Activated CD4-positive, alpha-beta memory T cell treated with anti-CD3 and anti-CD28 coated beads, Interleukin-2, amount 10 ng/mL, durations not matched to agents 7 days and 5 days (primary cell): ENCODE measurements at regions not wholly inside any gene's neighbourhood (a gene's known extent, or its start where the extent isn't known, plus 50 kb on each side); places are given as distances from the start of the nearest gene placed in this dataset.

Source experiments
- CTCF ChIA-PET: fragments of 350-600 bp; sonication (Branson Sonifier 250); formaldehyde crosslinking; loops from one replicate; lab custom pipeline; 2021; ENCODE audit warnings: antibody characterized with exemption, inconsistent platforms; lab: Charles Lee
- POLR2A ChIA-PET: fragments of 350-600 bp; sonication (Branson Sonifier 250); formaldehyde crosslinking; loops from one replicate; lab custom pipeline; 2021; ENCODE audit warnings: antibody characterized with exemption; lab: Charles Lee
- DNase-seq: peaks from one replicate; pipeline ENCODE4 v3.0.0-alpha.2; 2020
- H3K27ac Mint-ChIP-seq: one replicate; pipeline ENCODE4 v1.8.0; 2021; ENCODE audit warnings: mild to moderate bottlenecking, mixed read lengths
- H3K27me3 Mint-ChIP-seq: one replicate; pipeline ENCODE4 v1.8.0; 2021; ENCODE audit warnings: mixed read lengths
- H3K36me3 Mint-ChIP-seq: one replicate; pipeline ENCODE4 v1.8.0; 2021; ENCODE audit warnings: low read depth, mixed read lengths
- H3K4me1 Mint-ChIP-seq: one replicate; pipeline ENCODE4 v1.8.0; 2021; ENCODE audit warnings: mixed read lengths
- H3K4me3 Mint-ChIP-seq: one replicate; pipeline ENCODE4 v1.8.0; 2021; ENCODE audit warnings: mild to moderate bottlenecking, mixed read lengths
- H3K9me3 Mint-ChIP-seq: one replicate; pipeline ENCODE4 v1.8.0; 2021; ENCODE audit warnings: mixed read lengths

DNA sequence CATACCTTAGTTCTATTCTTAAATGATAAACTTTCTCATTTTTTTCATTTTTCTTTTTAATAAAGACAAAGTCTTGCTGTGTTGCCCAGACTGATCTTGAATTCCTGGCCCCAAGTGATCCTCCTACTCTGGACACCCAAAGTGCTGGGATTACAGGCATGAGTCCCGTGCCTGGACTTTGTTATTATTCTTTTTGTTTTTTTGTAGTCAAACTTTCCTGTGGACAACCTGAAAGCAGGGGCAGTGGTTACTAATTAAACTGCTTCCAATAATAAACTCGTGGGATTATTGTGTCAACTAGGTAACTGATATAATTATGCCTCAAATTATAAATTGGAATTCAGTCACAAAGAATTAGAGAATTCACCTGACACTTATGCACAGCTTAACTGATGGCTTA, 107.8 kb upstream of the RAPGEF2 start:
- ChIA-PET CTCF (no interaction called here), POLR2A (no interaction called here)
- DNase-seq: no peak
- peaks cover 9% of the 10 kb centered on the region for H3K27me3 Mint-ChIP-seq
- no peaks in the 10 kb centered on the region for H3K9me3 Mint-ChIP-seq
- H3K4me3 Mint-ChIP-seq: no peak overlapping the region
- H3K4me1 Mint-ChIP-seq: no peaks in the 10 kb centered on the region
- H3K36me3 Mint-ChIP-seq: no peaks in the 10 kb centered on the region
- H3K27ac Mint-ChIP-seq: no peak overlapping the region

DNA sequence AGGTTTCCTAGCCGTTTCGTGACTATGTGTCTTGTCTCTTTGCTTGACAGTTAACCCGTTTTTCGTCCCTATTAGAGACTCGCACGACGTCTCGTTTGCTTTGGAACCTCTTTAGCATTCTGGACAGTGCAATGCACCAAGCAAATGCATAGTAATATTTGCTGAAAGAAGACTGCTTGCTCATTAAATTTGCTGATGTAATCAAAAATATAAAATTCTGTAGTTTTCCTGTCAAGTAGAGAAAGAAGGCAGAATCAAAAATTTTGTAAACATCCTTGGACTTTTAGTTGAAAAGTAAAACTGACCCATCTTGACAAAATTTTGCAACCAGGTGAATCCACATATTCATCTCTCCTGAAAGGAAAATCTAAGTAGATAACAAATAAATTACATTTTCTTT, 106.9 kb upstream of the RAPGEF2 start:
- Mint-ChIP-seq H3K4me3 (no peak overlapping the region), H3K9me3 (no peaks in the 10 kb centered on the region), H3K4me1 (no peaks in the 10 kb centered on the region), H3K36me3 (no peaks in the 10 kb centered on the region), H3K27ac (no peak overlapping the region), H3K27me3 (peaks cover 4% of the 10 kb centered on the region)
- DNase-seq: no peak
- ChIA-PET CTCF (no interaction called here), POLR2A (no interaction called here)

DNA sequence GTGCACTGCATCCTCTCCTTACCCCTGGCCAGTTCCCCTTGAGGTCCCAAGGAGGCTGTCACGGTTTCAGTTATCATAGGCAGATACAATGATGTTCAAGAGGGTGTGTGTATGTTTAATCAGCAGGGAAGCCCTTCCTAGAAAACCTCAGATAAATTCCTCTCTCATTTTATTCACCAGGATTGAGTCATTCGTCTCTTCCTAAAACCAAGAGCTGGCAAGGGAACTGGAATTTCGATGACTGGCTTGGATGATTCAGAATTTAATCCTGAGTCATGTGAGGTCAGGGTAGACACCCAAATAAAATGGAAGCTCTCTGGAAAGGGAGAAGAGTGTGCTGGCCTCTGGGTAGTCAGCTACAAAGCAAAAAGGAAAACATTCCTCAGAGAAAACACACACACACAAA, 106.2 kb upstream of the RAPGEF2 start:
- no peaks in the 10 kb centered on the region for H3K9me3 Mint-ChIP-seq
- no peak overlapping the region for H3K4me3 Mint-ChIP-seq
- POLR2A ChIA-PET: no interaction called here
- no peak for DNase-seq
- CTCF ChIA-PET: no interaction called here
- H3K4me1 Mint-ChIP-seq: no peaks in the 10 kb centered on the region
- peaks cover 6% of the 10 kb centered on the region for H3K27me3 Mint-ChIP-seq
- H3K27ac Mint-ChIP-seq: no peak overlapping the region
- no peaks in the 10 kb centered on the region for H3K36me3 Mint-ChIP-seq

DNA sequence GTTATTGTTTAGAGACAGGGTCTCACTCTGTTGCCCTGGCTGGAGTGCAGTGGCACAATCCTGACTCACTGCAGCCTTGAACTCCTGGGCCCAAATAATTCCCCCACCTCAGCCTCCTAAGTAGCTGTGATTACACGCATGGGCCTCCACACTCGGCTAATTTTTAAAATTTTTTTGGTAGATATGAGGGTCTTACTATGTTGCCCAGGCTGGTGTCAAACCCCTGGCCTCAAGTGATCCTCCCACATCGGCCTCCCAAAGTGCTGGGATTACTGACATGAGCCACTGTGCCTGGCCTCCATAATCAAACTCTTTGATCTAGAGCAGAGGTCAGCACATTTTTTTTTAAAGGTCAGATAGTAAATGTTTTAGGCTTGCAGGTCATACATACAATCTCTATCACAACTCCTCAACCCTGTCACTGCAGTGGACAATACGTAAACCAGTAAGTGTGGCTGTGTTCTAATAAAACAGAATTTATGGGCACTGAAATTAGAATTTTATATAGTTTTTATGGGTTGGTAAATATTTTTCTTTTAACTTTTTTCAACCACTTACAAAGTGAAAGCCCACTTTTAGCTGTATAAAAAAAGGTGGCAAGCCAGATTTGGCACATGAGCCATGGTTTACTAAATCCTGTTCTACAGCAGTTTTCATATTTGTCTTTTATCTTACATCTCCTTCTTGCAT, 105.1 kb upstream of the RAPGEF2 start:
- CTCF ChIA-PET: interaction anchor here (0.6 kb wide), 1 partner anchor 136 kb away, joined by 3 read pairs; no protein-coding TSS in a partner anchor
- Mint-ChIP-seq H3K27me3 (peaks cover 11% of the 10 kb centered on the region), H3K27ac (no peak overlapping the region), H3K9me3 (no peaks in the 10 kb centered on the region), H3K36me3 (no peaks in the 10 kb centered on the region), H3K4me3 (no peak overlapping the region), H3K4me1 (no peaks in the 10 kb centered on the region)
- POLR2A ChIA-PET: no interaction called here
- no peak for DNase-seq

DNA sequence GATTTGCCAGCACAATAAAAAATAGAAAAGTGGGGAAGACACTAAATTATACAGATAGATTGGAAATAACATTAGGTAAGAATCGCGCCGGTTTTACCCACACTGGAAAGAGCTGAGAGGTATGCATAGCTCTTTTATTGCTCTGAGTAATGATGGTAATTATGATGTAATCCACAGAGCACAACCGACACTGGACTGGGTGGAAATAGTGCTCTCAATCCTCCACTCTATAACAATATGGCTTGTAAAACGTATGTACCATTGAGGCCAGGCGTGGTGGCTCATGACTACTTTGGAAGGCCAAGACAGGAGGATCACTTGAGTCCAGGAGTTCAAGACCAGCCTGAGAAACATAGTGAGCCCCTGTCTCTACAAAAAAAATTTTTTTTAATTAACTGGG, 104.3 kb upstream of the RAPGEF2 start:
- ChIA-PET POLR2A (no interaction called here), CTCF (interaction anchor here (0.6 kb wide), 1 partner anchor 137 kb away, joined by 3 read pairs; no protein-coding TSS in a partner anchor)
- Mint-ChIP-seq H3K9me3 (no peaks in the 10 kb centered on the region), H3K27me3 (peaks cover 9% of the 10 kb centered on the region), H3K36me3 (no peaks in the 10 kb centered on the region), H3K4me3 (no peak overlapping the region), H3K27ac (no peak overlapping the region), H3K4me1 (no peaks in the 10 kb centered on the region)
- no peak for DNase-seq

DNA sequence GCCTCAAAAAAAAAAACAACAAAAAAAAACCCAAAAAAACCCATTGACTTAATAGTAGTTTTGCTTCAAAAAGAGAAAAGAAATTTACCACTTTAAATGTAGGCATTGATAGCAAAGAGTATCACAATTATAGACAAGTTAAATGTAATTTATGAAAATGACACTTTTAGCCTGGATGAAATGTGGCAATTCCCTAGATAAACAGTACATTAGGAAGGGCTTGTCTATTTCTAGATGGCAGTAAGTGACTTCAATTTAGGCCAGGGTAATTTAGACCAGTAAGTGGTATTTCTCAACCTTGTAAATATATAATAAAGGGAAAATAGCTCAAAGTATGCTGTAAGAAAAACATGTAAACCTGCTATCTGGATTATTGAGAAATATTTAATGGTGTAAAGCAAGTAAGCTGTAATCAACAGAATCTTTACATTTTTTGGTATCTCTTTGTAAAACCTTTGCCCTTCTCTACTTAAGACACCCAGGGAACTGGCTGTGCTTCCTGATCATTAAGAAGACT, 103.7 kb upstream of the RAPGEF2 start:
- H3K27ac Mint-ChIP-seq: no peak overlapping the region
- ChIA-PET CTCF (no interaction called here), POLR2A (no interaction called here)
- H3K36me3 Mint-ChIP-seq: no peaks in the 10 kb centered on the region
- no peak overlapping the region for H3K4me3 Mint-ChIP-seq
- peaks cover 9% of the 10 kb centered on the region for H3K27me3 Mint-ChIP-seq
- no peaks in the 10 kb centered on the region for H3K9me3 Mint-ChIP-seq
- DNase-seq: no peak
- H3K4me1 Mint-ChIP-seq: no peaks in the 10 kb centered on the region

DNA sequence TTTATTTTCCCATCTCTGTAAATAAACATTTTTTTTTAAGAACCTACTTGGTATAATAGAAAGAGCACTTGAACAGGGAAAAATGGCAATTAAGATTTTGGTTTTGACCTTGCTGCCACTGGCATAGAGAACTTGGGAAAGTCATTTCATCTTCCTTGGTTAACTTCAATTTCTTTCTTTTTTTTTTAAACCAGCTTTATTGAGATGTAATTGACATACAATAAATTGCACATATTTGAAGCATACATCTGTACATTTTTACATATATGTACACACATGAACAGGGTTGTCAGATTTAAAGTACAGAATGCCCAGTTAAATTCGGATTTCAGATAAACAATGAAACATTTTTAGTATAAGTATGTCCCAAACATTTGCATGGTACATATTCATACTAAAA, 103.0 kb upstream of the RAPGEF2 start:
- Mint-ChIP-seq H3K4me1 (no peaks in the 10 kb centered on the region), H3K27me3 (peaks cover 8% of the 10 kb centered on the region), H3K4me3 (no peak overlapping the region), H3K9me3 (no peaks in the 10 kb centered on the region), H3K27ac (no peak overlapping the region), H3K36me3 (no peaks in the 10 kb centered on the region)
- no peak for DNase-seq
- POLR2A ChIA-PET: no interaction called here
- CTCF ChIA-PET: no interaction called here

DNA sequence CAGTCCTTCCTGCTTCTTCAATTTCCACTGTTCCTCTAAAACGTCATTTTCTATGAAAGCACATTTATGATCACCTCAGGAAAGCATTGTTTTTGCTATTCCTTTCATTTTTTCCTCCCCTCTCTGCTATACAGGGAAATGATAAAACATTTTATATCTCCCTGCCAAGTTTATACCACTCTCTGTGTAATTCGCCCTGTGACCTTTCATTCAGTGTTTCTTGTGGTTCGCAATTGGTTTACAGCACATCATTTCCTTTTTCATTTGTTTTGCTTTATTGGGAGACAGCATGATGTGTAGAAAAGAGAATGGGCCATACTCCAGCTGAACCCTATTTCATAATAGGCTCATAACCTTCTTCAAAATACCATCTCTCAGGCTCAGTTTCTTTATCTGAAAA, 99.9 kb upstream of the RAPGEF2 start:
- Mint-ChIP-seq H3K9me3 (no peaks in the 10 kb centered on the region), H3K36me3 (no peaks in the 10 kb centered on the region), H3K27ac (no peak overlapping the region), H3K4me1 (peaks cover 2% of the 10 kb centered on the region), H3K27me3 (peaks cover 8% of the 10 kb centered on the region), H3K4me3 (no peak overlapping the region)
- ChIA-PET POLR2A (no interaction called here), CTCF (no interaction called here)
- DNase-seq: no peak

DNA sequence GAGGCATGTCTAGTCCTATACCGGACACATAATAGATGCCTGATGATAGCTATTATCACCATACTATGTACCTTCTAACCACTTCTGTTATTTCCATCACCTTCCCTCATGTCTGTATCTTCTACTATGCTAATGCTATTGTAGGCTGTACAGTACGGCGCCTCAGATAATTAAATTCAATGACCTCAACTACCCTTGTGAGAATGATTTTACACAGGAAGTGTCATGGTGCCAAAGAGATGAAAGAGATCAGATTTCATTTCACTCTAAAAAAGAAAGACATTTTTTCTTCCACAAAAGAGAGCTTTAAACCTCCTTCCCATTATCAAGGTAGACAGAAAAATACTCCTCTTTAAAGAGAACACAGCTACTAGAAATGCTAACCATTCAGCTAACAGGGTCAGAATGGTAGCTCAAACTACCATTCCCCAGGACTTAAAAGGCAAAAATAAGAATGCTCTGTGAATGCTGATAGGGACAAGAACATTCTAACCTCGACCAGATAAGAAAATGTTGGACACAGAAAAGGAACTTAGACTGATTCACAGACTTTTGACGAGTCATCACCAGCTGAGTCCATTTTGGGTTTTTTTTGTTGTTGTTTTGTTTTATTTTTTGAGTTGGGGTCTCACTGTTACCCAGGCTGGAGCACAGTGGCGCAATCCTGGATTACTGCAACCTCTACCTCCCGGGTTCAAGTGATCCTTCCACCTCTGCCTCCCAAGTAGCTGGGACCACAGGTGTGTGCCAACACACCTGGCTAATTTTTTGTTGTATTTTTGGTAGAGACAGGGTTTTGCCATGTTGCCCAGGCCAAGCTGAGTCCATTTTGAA, 99.2 kb upstream of the RAPGEF2 start:
- peaks cover 8% of the 10 kb centered on the region for H3K27me3 Mint-ChIP-seq
- POLR2A ChIA-PET: no interaction called here
- CTCF ChIA-PET: no interaction called here
- H3K9me3 Mint-ChIP-seq: no peaks in the 10 kb centered on the region
- H3K4me1 Mint-ChIP-seq: peaks cover 2% of the 10 kb centered on the region
- no peak overlapping the region for H3K27ac Mint-ChIP-seq
- no peak overlapping the region for H3K4me3 Mint-ChIP-seq
- no peaks in the 10 kb centered on the region for H3K36me3 Mint-ChIP-seq
- DNase-seq: no peak

DNA sequence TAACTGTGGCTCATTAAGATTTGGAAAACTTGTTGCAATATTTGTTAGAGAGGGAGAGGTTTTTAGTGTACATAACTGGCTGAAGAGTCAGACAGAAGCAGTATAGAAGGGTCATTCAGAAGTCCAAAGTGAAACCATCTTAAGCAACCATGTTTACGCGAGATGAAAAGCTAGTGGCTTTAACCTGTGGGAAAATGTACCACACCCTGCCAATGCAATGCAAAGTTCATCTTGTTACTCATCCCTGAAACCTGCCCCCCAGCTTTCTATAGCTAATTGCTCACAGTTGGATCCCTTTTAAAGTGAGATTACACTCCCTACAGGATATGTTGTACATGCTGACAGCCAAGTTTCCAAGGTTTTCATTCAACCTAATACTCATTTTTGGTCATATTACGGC, 96.7 kb upstream of the RAPGEF2 start:
- H3K4me1 Mint-ChIP-seq: peaks cover 2% of the 10 kb centered on the region
- ChIA-PET CTCF (no interaction called here), POLR2A (no interaction called here)
- no peaks in the 10 kb centered on the region for H3K9me3 Mint-ChIP-seq
- no peak overlapping the region for H3K4me3 Mint-ChIP-seq
- DNase-seq: no peak
- peaks cover 8% of the 10 kb centered on the region for H3K27me3 Mint-ChIP-seq
- H3K36me3 Mint-ChIP-seq: no peaks in the 10 kb centered on the region
- H3K27ac Mint-ChIP-seq: no peak overlapping the region

DNA sequence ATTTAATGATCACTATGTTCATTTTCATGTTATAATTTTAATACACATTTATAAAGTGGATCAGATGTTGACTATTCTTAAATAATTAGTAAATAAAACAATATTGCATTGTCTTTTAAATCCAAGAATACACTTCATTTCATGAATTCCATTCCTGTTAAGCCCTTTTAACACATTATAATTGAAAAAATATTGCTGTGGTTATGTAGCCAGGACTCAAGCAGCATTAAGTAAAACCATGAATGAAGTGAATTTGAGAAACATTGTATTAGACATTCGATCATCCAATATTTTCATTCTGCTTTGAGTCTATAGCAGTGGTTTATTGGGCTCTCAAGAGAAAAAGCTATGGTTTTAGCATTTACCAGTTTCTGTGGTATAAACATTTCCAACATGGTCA, 94.2 kb upstream of the RAPGEF2 start:
- Mint-ChIP-seq H3K4me3 (no peak overlapping the region), H3K36me3 (no peaks in the 10 kb centered on the region), H3K4me1 (peaks cover 2% of the 10 kb centered on the region), H3K27me3 (peaks cover under 1% of the 10 kb centered on the region), H3K27ac (no peak overlapping the region), H3K9me3 (no peaks in the 10 kb centered on the region)
- ChIA-PET POLR2A (no interaction called here), CTCF (no interaction called here)
- no peak for DNase-seq

DNA sequence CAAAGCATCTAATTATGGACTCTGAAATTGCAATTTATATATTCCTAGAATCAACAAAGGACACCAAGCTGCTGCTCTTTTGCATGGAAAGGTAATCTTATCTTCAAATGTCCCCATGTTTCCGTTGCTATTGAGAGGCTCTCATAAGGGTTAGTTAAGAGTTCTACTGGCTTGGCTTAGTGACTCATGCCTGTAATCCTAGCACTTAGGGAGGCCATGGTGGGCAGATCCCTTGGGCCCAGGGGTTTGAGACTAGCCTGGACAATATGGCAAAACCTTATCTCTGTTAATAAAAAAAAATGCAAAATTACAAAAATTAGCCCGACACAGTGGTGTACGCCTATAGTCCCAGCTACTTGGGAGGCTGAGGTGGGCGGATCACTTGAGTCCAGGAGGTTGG, 93.4 kb upstream of the RAPGEF2 start:
- Mint-ChIP-seq H3K9me3 (no peaks in the 10 kb centered on the region), H3K4me1 (peaks cover 2% of the 10 kb centered on the region), H3K27ac (no peak overlapping the region), H3K4me3 (no peak overlapping the region), H3K36me3 (no peaks in the 10 kb centered on the region), H3K27me3 (peaks cover 2% of the 10 kb centered on the region)
- no peak for DNase-seq
- ChIA-PET CTCF (no interaction called here), POLR2A (no interaction called here)

DNA sequence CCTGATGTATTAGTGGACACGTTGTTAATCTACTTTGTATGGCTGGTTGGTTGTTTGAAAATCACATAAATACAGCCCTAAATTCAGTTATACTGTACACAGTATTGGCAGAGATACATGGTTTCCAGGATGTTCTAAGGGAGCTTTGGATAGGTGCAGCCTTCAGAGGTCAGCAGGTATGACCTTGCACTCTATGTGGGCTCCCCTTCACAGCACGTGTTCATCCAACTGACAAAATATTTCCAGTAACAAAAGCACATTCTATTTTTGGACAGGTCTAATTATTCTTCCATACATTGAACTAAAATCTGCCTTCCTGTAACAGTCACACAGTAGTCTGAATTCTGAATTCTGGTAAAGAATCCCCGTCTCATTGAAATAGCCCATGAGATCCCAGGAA, 92.8 kb upstream of the RAPGEF2 start:
- POLR2A ChIA-PET: no interaction called here
- Mint-ChIP-seq H3K4me3 (no peak overlapping the region), H3K27me3 (peaks cover 2% of the 10 kb centered on the region), H3K4me1 (peaks cover 2% of the 10 kb centered on the region), H3K36me3 (no peaks in the 10 kb centered on the region), H3K27ac (no peak overlapping the region), H3K9me3 (no peaks in the 10 kb centered on the region)
- CTCF ChIA-PET: no interaction called here
- DNase-seq: no peak
